ENCODE measurements at regions not wholly inside any gene's neighbourhood (a gene's known extent, or its start where the extent isn't known, plus 50 kb on each side); places are given as distances from the start of the nearest gene placed in this dataset.

DNA sequence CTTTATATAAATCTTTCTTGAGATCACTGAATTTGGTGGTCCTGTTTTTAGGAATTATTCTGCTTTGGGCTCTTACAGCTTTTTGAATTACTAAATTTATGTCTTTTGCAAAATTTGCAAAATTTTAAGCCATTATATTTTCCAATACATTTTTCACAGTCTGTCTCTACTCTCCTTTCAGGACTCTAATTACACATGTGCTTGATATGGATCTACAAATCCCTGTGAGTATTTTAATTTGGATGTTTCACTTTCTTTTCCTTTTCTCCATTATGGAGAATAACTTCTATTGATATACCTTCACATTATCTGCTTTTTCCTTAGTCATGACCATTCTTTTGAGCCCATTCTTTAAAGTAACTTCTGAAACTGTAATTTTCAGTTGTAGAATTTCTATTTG, 315.4 kb downstream of the DCAF12L2 start:
- Histone ChIP-seq H3K4me3 (no peak overlapping the region), H4K20me1 (replicated peaks; ENCODE audit: control insufficient read depth, insufficient read depth, low read length) (no peaks in the 10 kb centered on the region), H3K4me1 (replicated peaks in 1 of 2; ENCODE audit: control insufficient read depth in 2 of 2, insufficient read depth in 2 of 2, low read length in 2 of 2) (no peaks in the 10 kb centered on the region), H2AFZ (ENCODE audit: low read depth, low read length) (no peak overlapping the region), H3K79me2 (ENCODE audit: control insufficient read depth, insufficient read depth, low read length) (no peaks in the 10 kb centered on the region), H3K9me1 (ENCODE audit: control insufficient read depth, insufficient read depth, low read length) (no peaks in the 10 kb centered on the region), H3K9ac (ENCODE audit: insufficient read depth in 1 of 2, low read depth in 2 of 2, low read length in 2 of 2) (no peak overlapping the region), H3K27me3 (ENCODE audit: control insufficient read depth in 2 of 2, insufficient read depth in 2 of 2, low read length in 2 of 2) (no peaks in the 10 kb centered on the region), H3K4me2 (ENCODE audit: insufficient read depth, low read length) (no peak overlapping the region), H3K27ac (ENCODE audit: extremely low read depth, low read depth, low read length) (no peak overlapping the region), H3K36me3 (ENCODE audit: control insufficient read depth, insufficient read depth, low read length) (no peaks in the 10 kb centered on the region), H3K9me3 (replicated peaks; ENCODE audit: control insufficient read depth, insufficient read depth, low read depth, low read length) (no peaks in the 10 kb centered on the region)
- CTCF ChIA-PET (ENCODE audit: low intra/inter-chr PET ratio) = no interaction called here
- ATAC-seq = no peak
- in situ Hi-C loops (cut with MboI) (no loop called here), intact Hi-C loops (cut with micrococcal nuclease) (no loop called here)
- POLR2A ChIA-PET = interaction anchor here (0.6 kb wide), 1 partner anchor 236 kb away, joined by 5 read pairs; no protein-coding TSS in a partner anchor
- no peak for DNase-seq (ENCODE audit: extremely low read depth in 1 of 4, low spot score in 3 of 4)
- FAIRE-seq = no peak
- BruUV-seq (replicated peaks) = no TSS peak
- no peak for TF ChIP-seq HDGF (IDR thresholded peaks at IDR 0.05)
- TF ChIP-seq CBX1 (IDR thresholded peaks at IDR 0.05; ENCODE audit: low read depth) = no peak
- no peak for TF ChIP-seq PHF21A (IDR thresholded peaks at IDR 0.05; ENCODE audit: borderline replicate concordance, low read depth)
- no peak for TF ChIP-seq KLF1 (tag; IDR thresholded peaks at IDR 0.05)
- no peak for TF ChIP-seq FOXP1 (CRISPR knock-in tag; IDR thresholded peaks at IDR 0.05)
- TF ChIP-seq RBM34 (IDR thresholded peaks at IDR 0.05; ENCODE audit: borderline replicate concordance, insufficient read depth, low read length) = no peak
- TF ChIP-seq, protein P1, sequence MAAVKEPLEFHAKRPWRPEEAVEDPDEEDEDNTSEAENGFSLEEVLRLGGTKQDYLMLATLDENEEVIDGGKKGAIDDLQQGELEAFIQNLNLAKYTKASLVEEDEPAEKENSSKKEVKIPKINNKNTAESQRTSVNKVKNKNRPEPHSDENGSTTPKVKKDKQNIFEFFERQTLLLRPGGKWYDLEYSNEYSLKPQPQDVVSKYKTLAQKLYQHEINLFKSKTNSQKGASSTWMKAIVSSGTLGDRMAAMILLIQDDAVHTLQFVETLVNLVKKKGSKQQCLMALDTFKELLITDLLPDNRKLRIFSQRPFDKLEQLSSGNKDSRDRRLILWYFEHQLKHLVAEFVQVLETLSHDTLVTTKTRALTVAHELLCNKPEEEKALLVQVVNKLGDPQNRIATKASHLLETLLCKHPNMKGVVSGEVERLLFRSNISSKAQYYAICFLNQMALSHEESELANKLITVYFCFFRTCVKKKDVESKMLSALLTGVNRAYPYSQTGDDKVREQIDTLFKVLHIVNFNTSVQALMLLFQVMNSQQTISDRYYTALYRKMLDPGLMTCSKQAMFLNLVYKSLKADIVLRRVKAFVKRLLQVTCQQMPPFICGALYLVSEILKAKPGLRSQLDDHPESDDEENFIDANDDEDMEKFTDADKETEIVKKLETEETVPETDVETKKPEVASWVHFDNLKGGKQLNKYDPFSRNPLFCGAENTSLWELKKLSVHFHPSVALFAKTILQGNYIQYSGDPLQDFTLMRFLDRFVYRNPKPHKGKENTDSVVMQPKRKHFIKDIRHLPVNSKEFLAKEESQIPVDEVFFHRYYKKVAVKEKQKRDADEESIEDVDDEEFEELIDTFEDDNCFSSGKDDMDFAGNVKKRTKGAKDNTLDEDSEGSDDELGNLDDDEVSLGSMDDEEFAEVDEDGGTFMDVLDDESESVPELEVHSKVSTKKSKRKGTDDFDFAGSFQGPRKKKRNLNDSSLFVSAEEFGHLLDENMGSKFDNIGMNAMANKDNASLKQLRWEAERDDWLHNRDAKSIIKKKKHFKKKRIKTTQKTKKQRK (IDR thresholded peaks at IDR 0.05; ENCODE audit: borderline replicate concordance, low read depth, low read length) = no peak
- TF ChIP-seq, protein P2, sequence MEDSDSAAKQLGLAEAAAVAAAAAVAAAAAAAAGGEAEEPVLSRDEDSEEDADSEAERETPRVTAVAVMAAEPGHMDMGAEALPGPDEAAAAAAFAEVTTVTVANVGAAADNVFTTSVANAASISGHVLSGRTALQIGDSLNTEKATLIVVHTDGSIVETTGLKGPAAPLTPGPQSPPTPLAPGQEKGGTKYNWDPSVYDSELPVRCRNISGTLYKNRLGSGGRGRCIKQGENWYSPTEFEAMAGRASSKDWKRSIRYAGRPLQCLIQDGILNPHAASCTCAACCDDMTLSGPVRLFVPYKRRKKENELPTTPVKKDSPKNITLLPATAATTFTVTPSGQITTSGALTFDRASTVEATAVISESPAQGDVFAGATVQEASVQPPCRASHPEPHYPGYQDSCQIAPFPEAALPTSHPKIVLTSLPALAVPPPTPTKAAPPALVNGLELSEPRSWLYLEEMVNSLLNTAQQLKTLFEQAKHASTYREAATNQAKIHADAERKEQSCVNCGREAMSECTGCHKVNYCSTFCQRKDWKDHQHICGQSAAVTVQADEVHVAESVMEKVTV (CRISPR knock-in tag; IDR thresholded peaks at IDR 0.05) = no peak
- TF ChIP-seq, protein P3, sequence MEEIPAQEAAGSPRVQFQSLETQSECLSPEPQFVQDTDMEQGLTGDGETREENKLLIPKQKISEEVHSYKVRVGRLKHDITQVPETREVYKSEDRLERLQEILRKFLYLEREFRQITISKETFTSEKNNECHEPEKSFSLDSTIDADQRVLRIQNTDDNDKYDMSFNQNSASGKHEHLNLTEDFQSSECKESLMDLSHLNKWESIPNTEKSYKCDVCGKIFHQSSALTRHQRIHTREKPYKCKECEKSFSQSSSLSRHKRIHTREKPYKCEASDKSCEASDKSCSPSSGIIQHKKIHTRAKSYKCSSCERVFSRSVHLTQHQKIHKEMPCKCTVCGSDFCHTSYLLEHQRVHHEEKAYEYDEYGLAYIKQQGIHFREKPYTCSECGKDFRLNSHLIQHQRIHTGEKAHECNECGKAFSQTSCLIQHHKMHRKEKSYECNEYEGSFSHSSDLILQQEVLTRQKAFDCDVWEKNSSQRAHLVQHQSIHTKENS (CRISPR knock-in tag; IDR thresholded peaks at IDR 0.05) = no peak
- TF ChIP-seq TEAD2 (tag; IDR thresholded peaks at IDR 0.05) = no peak
- TF ChIP-seq, protein P4, sequence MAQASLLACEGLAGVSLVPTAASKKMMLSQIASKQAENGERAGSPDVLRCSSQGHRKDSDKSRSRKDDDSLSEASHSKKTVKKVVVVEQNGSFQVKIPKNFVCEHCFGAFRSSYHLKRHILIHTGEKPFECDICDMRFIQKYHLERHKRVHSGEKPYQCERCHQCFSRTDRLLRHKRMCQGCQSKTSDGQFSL (CRISPR knock-in tag; IDR thresholded peaks at IDR 0.05) = no peak
- TF ChIP-seq, protein P4 (tag; IDR thresholded peaks at IDR 0.05) = no peak
- no peak for TF ChIP-seq ESRRA (IDR thresholded peaks at IDR 0.05; ENCODE audit: borderline replicate concordance, low read depth)
